KMS-11 (cell line): ENCODE measurements at regions not wholly inside any gene's neighbourhood (a gene's known extent, or its start where the extent isn't known, plus 50 kb on each side); places are given as distances from the start of the nearest gene placed in this dataset.

ENCODE experiments used
- H2AFZ ChIP-seq: fragments of 200-600 bp; sonication (generic); 2 replicates; pipeline ENCODE4 v1.6.1; 2016; ENCODE audit warnings: antibody characterized with exemption, mixed run types, low read depth
- H3K27ac ChIP-seq: fragments of 200-600 bp; sonication (generic); 2 replicates; pipeline ENCODE4 v1.6.1; 2016; ENCODE audit warnings: mild to moderate bottlenecking, mixed run types
- H3K27me3 ChIP-seq: fragments of 200-600 bp; sonication (generic); 2 replicates; pipeline ENCODE4 v1.6.1; 2017; ENCODE audit warnings: mild to moderate bottlenecking, low read depth, mixed run types, moderate library complexity; ENCODE audit not compliant: insufficient read depth
- H3K36me3 ChIP-seq: fragments of 200-600 bp; sonication (generic); 2 replicates; pipeline ENCODE4 v1.6.1; 2017; ENCODE audit warnings: mild to moderate bottlenecking, mixed run types; ENCODE audit not compliant: insufficient read depth
- H3K4me1 ChIP-seq: fragments of 200-600 bp; sonication (generic); 2 replicates; pipeline ENCODE4 v1.6.1; 2016; ENCODE audit warnings: mild to moderate bottlenecking, low read depth, mixed run types; ENCODE audit not compliant: poor library complexity, severe bottlenecking
- H3K4me2 ChIP-seq: fragments of 200-600 bp; sonication (generic); 2 replicates; pipeline ENCODE4 v1.7.0; 2016; ENCODE audit warnings: mild to moderate bottlenecking, mixed run types
- H3K4me3 ChIP-seq: fragments of 200-600 bp; sonication (generic); IDR thresholded peaks from 2 replicates; pipeline ENCODE4 v1.6.1; 2017; ENCODE audit warnings: low read depth, low read length, mixed read lengths; ENCODE audit not compliant: insufficient read depth
- H3K79me2 ChIP-seq: fragments of 200-600 bp; sonication (generic); 2 replicates; pipeline ENCODE4 v1.6.1; 2016; ENCODE audit warnings: low read depth, mixed run types; ENCODE audit not compliant: insufficient read depth
- H3K9ac ChIP-seq: fragments of 200-600 bp; sonication (generic); 2 replicates; pipeline ENCODE4 v1.6.1; 2016; ENCODE audit warnings: mild to moderate bottlenecking, mixed run types
- H4K20me1 ChIP-seq: fragments of 200-600 bp; sonication (generic); 2 replicates; pipeline ENCODE4 v1.6.1; 2016; ENCODE audit warnings: mild to moderate bottlenecking, mixed run types; ENCODE audit not compliant: insufficient read depth
- CTCF ChIP-seq: fragments of 200-600 bp; sonication (generic); conservative IDR thresholded peaks from 2 replicates; pipeline ENCODE4 v1.6.1; 2017; ENCODE audit warnings: low read depth, mild to moderate bottlenecking, antibody characterized with exemption, low read length, moderate library complexity, mixed read lengths

- Histone ChIP-seq H3K4me3 (no peak overlapping the region), H3K27ac (no peak overlapping the region), H3K4me2 (no peak overlapping the region), H4K20me1 (no peaks in the 10 kb centered on the region), H3K36me3 (no peaks in the 10 kb centered on the region), H3K4me1 (no peaks in the 10 kb centered on the region), H3K79me2 (no peaks in the 10 kb centered on the region), H3K9ac (no peak overlapping the region), H2AFZ (no peak overlapping the region), H3K27me3 (no peaks in the 10 kb centered on the region)
- no peak for TF ChIP-seq CTCF
These were observed 49.9 kb upstream of the CPSF6 start for GRCh38 chr12:69189378-69189978.
